Type B pancreatic cell (in vitro differentiated cells): ENCODE measurements at regions not wholly inside any gene's neighbourhood (a gene's known extent, or its start where the extent isn't known, plus 50 kb on each side); places are given as distances from the start of the nearest gene placed in this dataset.

Source experiments
- DNase-seq: peaks from one replicate; pipeline ENCODE4 v3.0.0; 2021; ENCODE audit warnings: mixed read lengths; ENCODE audit not compliant: unreplicated experiment; ENCODE audit errors: extremely low spot score
- H3K27ac Mint-ChIP-seq: 2 replicates; pipeline ENCODE4 v1.8.0; 2021; ENCODE audit warnings: mild to moderate bottlenecking, mixed read lengths
- H3K27me3 Mint-ChIP-seq: 2 replicates; pipeline ENCODE4 v1.8.0; 2021; ENCODE audit warnings: mixed read lengths
- H3K36me3 Mint-ChIP-seq: 2 replicates; pipeline ENCODE4 v1.8.0; 2021; ENCODE audit warnings: mixed read lengths
- H3K4me1 Mint-ChIP-seq: one replicate; pipeline ENCODE4 v1.8.0; 2021; ENCODE audit warnings: mixed read lengths; ENCODE audit not compliant: unreplicated experiment
- H3K4me3 Mint-ChIP-seq: 2 replicates; pipeline ENCODE4 v1.8.0; 2021; ENCODE audit warnings: mild to moderate bottlenecking, mixed read lengths
- H3K9me3 Mint-ChIP-seq: 2 replicates; pipeline ENCODE4 v1.8.0; 2021; ENCODE audit warnings: mixed read lengths
- CTCF ChIP-seq: fragments of 200-600 bp; sonication (generic); conservative IDR thresholded peaks from 2 replicates; pipeline ENCODE4 v1.5.0; 2021; ENCODE audit warnings: antibody characterized with exemption, mild to moderate bottlenecking

- H3K4me1 Mint-ChIP-seq: no peaks in the 10 kb centered on the region
- H3K9me3 Mint-ChIP-seq: no peaks in the 10 kb centered on the region
- TF ChIP-seq CTCF: no peak
- H3K36me3 Mint-ChIP-seq: no peaks in the 10 kb centered on the region
- H3K27ac Mint-ChIP-seq: no peak overlapping the region
- no peak overlapping the region for H3K4me3 Mint-ChIP-seq
- DNase-seq: no peak
- H3K27me3 Mint-ChIP-seq: no peaks in the 10 kb centered on the region
These were observed 2192.4 kb downstream of the TP53TG3F start for GRCh38 chr16:35651841-35652240.

GRCh38 chr16:35664091-35664693 is 2204.8 kb downstream of the TP53TG3F start:
- TF ChIP-seq CTCF: no peak
- Mint-ChIP-seq H3K36me3 (no peaks in the 10 kb centered on the region), H3K4me3 (no peak overlapping the region), H3K27me3 (no peaks in the 10 kb centered on the region), H3K27ac (no peak overlapping the region), H3K9me3 (peaks cover 6% of the 10 kb centered on the region), H3K4me1 (no peaks in the 10 kb centered on the region)
- DNase-seq: no peak

- Mint-ChIP-seq H3K36me3 (no peaks in the 10 kb centered on the region), H3K4me3 (no peak overlapping the region), H3K4me1 (no peaks in the 10 kb centered on the region), H3K27ac (no peak overlapping the region), H3K27me3 (no peaks in the 10 kb centered on the region), H3K9me3 (no peaks in the 10 kb centered on the region)
- DNase-seq: peak; percentile 24
- TF ChIP-seq CTCF: no peak
These were observed 2225.7 kb downstream of the TP53TG3F start for GRCh38 chr16:35685085-35685484.

- H3K27ac Mint-ChIP-seq: no peak overlapping the region
- H3K27me3 Mint-ChIP-seq: no peaks in the 10 kb centered on the region
- H3K4me1 Mint-ChIP-seq: no peaks in the 10 kb centered on the region
- no peak overlapping the region for H3K4me3 Mint-ChIP-seq
- no peaks in the 10 kb centered on the region for H3K36me3 Mint-ChIP-seq
- H3K9me3 Mint-ChIP-seq: peaks cover 3% of the 10 kb centered on the region
- no peak for DNase-seq
- no peak for TF ChIP-seq CTCF
These were observed 2227.2 kb downstream of the TP53TG3F start for GRCh38 chr16:35686595-35686994.

- H3K27me3 Mint-ChIP-seq: no peaks in the 10 kb centered on the region
- TF ChIP-seq CTCF: no peak
- no peaks in the 10 kb centered on the region for H3K4me1 Mint-ChIP-seq
- no peaks in the 10 kb centered on the region for H3K36me3 Mint-ChIP-seq
- no peak overlapping the region for H3K27ac Mint-ChIP-seq
- peak; percentile 15 for DNase-seq
- peaks cover 3% of the 10 kb centered on the region for H3K9me3 Mint-ChIP-seq
- H3K4me3 Mint-ChIP-seq: no peak overlapping the region
These were observed 2227.7 kb downstream of the TP53TG3F start for GRCh38 chr16:35687071-35687470.

- Mint-ChIP-seq H3K9me3 (peaks cover 7% of the 10 kb centered on the region), H3K4me1 (no peaks in the 10 kb centered on the region), H3K4me3 (no peak overlapping the region), H3K27ac (no peak overlapping the region), H3K27me3 (no peaks in the 10 kb centered on the region), H3K36me3 (no peaks in the 10 kb centered on the region)
- DNase-seq: no peak
- TF ChIP-seq CTCF: no peak
These were observed 2228.4 kb downstream of the TP53TG3F start for GRCh38 chr16:35687781-35688180.
